ENCODE measurements at regions not wholly inside any gene's neighbourhood (a gene's known extent, or its start where the extent isn't known, plus 50 kb on each side); places are given as distances from the start of the nearest gene placed in this dataset.

GRCh38 chr10:2494399-2494798 lies 572.9 kb upstream of the PFKP start:
- DNase-seq, result no peak

- DNase-seq, result no peak
Observed at GRCh38 chr10:2488446-2489005, 578.8 kb upstream of the PFKP start.

GRCh38 chr10:2487921-2488320 lies 579.4 kb upstream of the PFKP start:
- DNase-seq, result no peak

- DNase-seq, result no peak
Observed at GRCh38 chr10:2478656-2479055, 588.7 kb upstream of the PFKP start.

GRCh38 chr10:2476812-2477553 lies 590.4 kb upstream of the PFKP start:
- no peak for DNase-seq

GRCh38 chr10:2476218-2476811 lies 591.0 kb upstream of the PFKP start:
- no peak for DNase-seq

- no peak for DNase-seq
Observed at GRCh38 chr10:2475711-2476217, 591.6 kb upstream of the PFKP start.

- no peak for DNase-seq
Observed at GRCh38 chr10:2471811-2472210, 595.5 kb upstream of the PFKP start.

GRCh38 chr10:2469802-2470201 lies 597.5 kb upstream of the PFKP start:
- DNase-seq, result no peak

GRCh38 chr10:2464483-2464882 lies 602.9 kb upstream of the PFKP start:
- DNase-seq, result no peak

- DNase-seq, result no peak
Observed at GRCh38 chr10:2463316-2463715, 604.0 kb upstream of the PFKP start.

GRCh38 chr10:2462581-2462980 lies 604.8 kb upstream of the PFKP start:
- no peak for DNase-seq

- no peak for DNase-seq
Observed at GRCh38 chr10:2460812-2461211, 606.5 kb upstream of the PFKP start.

- no peak for DNase-seq
Observed at GRCh38 chr10:2459713-2460112, 607.6 kb upstream of the PFKP start.

- no peak for DNase-seq
Observed at GRCh38 chr10:2456834-2457233, 610.5 kb upstream of the PFKP start.

- no peak for DNase-seq
Observed at GRCh38 chr10:2445370-2445769, 622.0 kb upstream of the PFKP start.

GRCh38 chr10:2439983-2440382 lies 627.4 kb upstream of the PFKP start:
- DNase-seq, result no peak

- no peak for DNase-seq
Observed at GRCh38 chr10:2439000-2439399, 628.3 kb upstream of the PFKP start.

- DNase-seq, result no peak
Observed at GRCh38 chr10:2438248-2438939, 629.0 kb upstream of the PFKP start.

- no peak for DNase-seq
Observed at GRCh38 chr10:2436933-2437332, 630.4 kb upstream of the PFKP start.

- DNase-seq, result no peak
Observed at GRCh38 chr10:2431961-2432360, 635.4 kb upstream of the PFKP start.

- DNase-seq, result no peak
Observed at GRCh38 chr10:2427412-2427811, 639.9 kb upstream of the PFKP start.

GRCh38 chr10:2425320-2425719 lies 642.0 kb upstream of the PFKP start:
- no peak for DNase-seq

GRCh38 chr10:2414562-2414961 lies 652.8 kb upstream of the PFKP start:
- no peak for DNase-seq

Data from activated CD4-positive, alpha-beta T cell treated with anti-CD3 and anti-CD28 coated beads, Interleukin-2, amount 50 U/mL, for 1 hour (primary cell).